Skeletal muscle tissue (tissue), 3 donors: ENCODE measurements at regions not wholly inside any gene's neighbourhood (a gene's known extent, or its start where the extent isn't known, plus 50 kb on each side); places are given as distances from the start of the nearest gene placed in this dataset.

Experiments
- H3K27ac ChIP-seq: one replicate; pipeline ENCODE4 v1.7.0; 2013; ENCODE audit warnings: mild to moderate bottlenecking, low read depth, low read length, inconsistent platforms
- H3K27me3 ChIP-seq, 3 donors: one replicate each; pipeline ENCODE4 v1.7.0; 2013; ENCODE audit warnings: low read length in 3 of 3; ENCODE audit not compliant: control insufficient read depth in 3 of 3, insufficient read depth in 3 of 3
- H3K36me3 ChIP-seq, 3 donors: one replicate each; pipeline ENCODE4 v1.7.0; 2013; ENCODE audit warnings: low read length in 3 of 3; ENCODE audit not compliant: control insufficient read depth in 3 of 3, insufficient read depth in 3 of 3
- H3K4me1 ChIP-seq, 3 donors: one replicate each; pipeline ENCODE4 v1.7.0; 2013; ENCODE audit warnings: low read length in 3 of 3, mild to moderate bottlenecking in 3 of 3; ENCODE audit not compliant: control insufficient read depth in 3 of 3, insufficient read depth in 3 of 3
- H3K4me3 ChIP-seq, 3 donors: one replicate each; pipeline ENCODE4 v1.7.0; 2013; ENCODE audit warnings: low read length in 3 of 3
- H3K9ac ChIP-seq, 3 donors: one replicate each; pipeline ENCODE4 v1.7.0; 2013; ENCODE audit warnings: low read length in 3 of 3, mild to moderate bottlenecking in 3 of 3, moderate library complexity in 2 of 3, low read depth in 1 of 3
- H3K9me3 ChIP-seq, 3 donors: one replicate each; pipeline ENCODE4 v1.7.0; 2013; ENCODE audit warnings: low read length in 3 of 3; ENCODE audit not compliant: control insufficient read depth in 3 of 3
- donor health status: Osteomylitis.

DNA sequence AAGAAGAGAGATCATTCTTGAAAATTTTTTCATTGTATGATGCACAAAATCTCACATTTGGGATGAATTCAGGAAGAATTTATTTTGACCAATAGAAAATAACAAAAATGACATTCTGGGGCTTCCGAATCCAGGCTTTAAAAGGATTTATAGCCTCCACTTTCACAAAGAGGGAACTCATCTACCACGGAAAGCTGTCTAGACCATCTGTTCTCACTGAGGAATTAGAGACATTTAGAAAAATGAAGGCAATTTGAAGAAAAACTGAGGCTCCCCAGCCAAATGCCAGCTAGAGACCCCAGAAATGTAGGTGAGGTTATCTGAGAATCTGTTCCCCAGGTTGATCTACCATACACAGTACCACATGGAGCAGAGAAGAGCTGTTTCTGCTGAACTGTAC is 464.3 kb downstream of the TMA16 start:
- H3K36me3 ChIP-seq = no peaks in the 10 kb centered on the region
- no peak overlapping the region for H3K9ac ChIP-seq
- H3K27me3 ChIP-seq = no peaks in the 10 kb centered on the region
- H3K9me3 ChIP-seq = no peaks in the 10 kb centered on the region
- no peak overlapping the region for H3K4me3 ChIP-seq
- H3K27ac ChIP-seq = no peak overlapping the region
- H3K4me1 ChIP-seq = no peaks in the 10 kb centered on the region

DNA sequence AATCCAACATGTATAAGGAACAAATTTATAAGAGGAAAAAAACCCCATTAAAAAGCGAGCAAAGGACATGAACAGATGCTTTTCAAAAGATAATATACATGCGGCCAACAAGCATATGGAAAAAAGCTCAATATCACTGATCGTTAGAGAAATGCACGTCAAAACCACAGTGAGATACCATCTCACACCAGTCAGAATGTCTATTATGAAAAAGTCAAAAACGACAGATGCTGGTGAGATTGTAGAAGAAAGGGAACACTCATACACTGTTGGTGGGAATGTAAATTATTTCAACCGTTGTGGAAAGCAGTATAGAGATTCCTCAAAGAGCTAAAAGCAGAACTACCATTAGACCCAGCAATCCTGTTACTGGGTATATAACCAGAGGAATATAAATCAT is 465.4 kb downstream of the TMA16 start:
- H3K27me3 ChIP-seq = no peaks in the 10 kb centered on the region
- H3K9me3 ChIP-seq = no peaks in the 10 kb centered on the region
- H3K36me3 ChIP-seq = no peaks in the 10 kb centered on the region
- H3K9ac ChIP-seq = no peak overlapping the region
- H3K27ac ChIP-seq = no peak overlapping the region
- no peak overlapping the region for H3K4me3 ChIP-seq
- no peaks in the 10 kb centered on the region for H3K4me1 ChIP-seq

GRCh38 chr4:163966612-163967011 is 472.1 kb downstream of the TMA16 start:
- Histone ChIP-seq H3K27ac (no peak overlapping the region), H3K9me3 (no peaks in the 10 kb centered on the region), H3K9ac (no peak overlapping the region), H3K27me3 (no peaks in the 10 kb centered on the region), H3K4me3 (no peak overlapping the region), H3K36me3 (no peaks in the 10 kb centered on the region), H3K4me1 (no peaks in the 10 kb centered on the region)

DNA sequence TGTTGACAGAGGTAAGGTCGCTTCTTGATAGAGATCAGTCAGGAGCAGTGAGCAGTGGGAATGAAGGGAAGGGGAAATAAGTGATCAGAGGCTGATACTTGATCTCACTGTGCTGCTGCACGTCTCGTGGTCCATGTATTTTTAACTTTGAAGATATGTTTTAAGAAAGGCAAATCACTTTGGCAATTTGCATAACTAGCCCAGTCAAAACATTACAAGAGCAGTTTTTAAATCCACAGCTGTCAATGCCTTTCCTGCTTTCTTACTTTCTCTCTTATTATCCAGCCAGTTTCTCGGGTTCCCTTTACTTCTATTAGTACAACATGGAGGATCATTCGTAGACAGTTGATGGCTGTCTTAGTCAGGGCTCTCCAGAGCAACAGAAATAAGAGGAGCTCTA is 472.8 kb downstream of the TMA16 start:
- Histone ChIP-seq H3K27me3 (no peaks in the 10 kb centered on the region), H3K4me3 (no peak overlapping the region), H3K9ac (no peak overlapping the region), H3K36me3 (no peaks in the 10 kb centered on the region), H3K9me3 (no peaks in the 10 kb centered on the region), H3K27ac (no peak overlapping the region), H3K4me1 (no peaks in the 10 kb centered on the region)

DNA sequence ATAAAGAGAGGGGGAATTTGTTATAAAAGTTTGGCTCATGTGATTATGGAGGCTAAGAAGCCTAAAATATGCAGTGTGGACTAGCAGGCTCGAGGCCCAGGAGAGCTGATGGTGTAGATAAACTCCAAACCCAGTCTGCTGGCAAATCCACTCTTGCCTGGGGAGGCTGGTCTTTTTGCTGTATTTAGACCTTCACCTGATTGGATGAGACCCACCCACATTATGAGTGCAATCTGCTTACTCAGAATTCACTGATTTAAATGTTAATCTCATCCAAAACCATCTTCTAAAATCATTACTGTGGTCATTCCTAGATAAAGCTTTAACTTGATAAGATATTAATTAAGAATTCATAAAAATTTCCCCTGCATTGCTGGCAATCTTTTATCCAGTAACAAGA is 473.2 kb downstream of the TMA16 start:
- Histone ChIP-seq H3K27ac (no peak overlapping the region), H3K9ac (no peak overlapping the region), H3K36me3 (no peaks in the 10 kb centered on the region), H3K4me3 (no peak overlapping the region), H3K9me3 (no peaks in the 10 kb centered on the region), H3K27me3 (no peaks in the 10 kb centered on the region), H3K4me1 (no peaks in the 10 kb centered on the region)

DNA sequence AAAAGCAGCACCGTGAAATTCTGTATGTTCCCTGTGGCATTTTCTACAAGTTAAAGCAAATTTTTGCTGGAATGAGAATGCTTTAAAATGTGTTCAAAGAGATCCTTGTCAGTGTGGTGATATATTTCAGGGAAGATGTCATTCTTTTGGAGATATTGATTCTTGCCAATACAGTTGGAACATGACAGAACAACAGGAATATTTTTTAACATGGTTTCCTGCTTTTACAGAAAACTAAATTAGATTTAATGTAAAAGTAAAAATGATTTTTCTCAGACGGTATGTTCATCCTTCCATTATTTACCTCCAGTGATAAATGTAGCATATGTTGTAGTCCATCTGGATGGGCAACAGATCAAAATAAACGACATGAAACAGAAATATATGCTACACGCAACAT is 474.8 kb downstream of the TMA16 start:
- no peaks in the 10 kb centered on the region for H3K27me3 ChIP-seq
- no peaks in the 10 kb centered on the region for H3K4me1 ChIP-seq
- H3K27ac ChIP-seq = no peak overlapping the region
- no peak overlapping the region for H3K4me3 ChIP-seq
- no peaks in the 10 kb centered on the region for H3K36me3 ChIP-seq
- H3K9me3 ChIP-seq = no peaks in the 10 kb centered on the region
- no peak overlapping the region for H3K9ac ChIP-seq

GRCh38 chr4:163976588-163976987 is 482.1 kb downstream of the TMA16 start:
- Histone ChIP-seq H3K27me3 (no peaks in the 10 kb centered on the region), H3K9ac (no peak overlapping the region), H3K27ac (no peak overlapping the region), H3K4me3 (no peak overlapping the region), H3K9me3 (no peaks in the 10 kb centered on the region), H3K4me1 (no peaks in the 10 kb centered on the region), H3K36me3 (no peaks in the 10 kb centered on the region)

- Histone ChIP-seq H3K9me3 (no peaks in the 10 kb centered on the region), H3K36me3 (no peaks in the 10 kb centered on the region), H3K27ac (no peak overlapping the region), H3K9ac (no peak overlapping the region), H3K4me1 (no peaks in the 10 kb centered on the region), H3K27me3 (no peaks in the 10 kb centered on the region), H3K4me3 (no peak overlapping the region)
Measured at GRCh38 chr4:163988391-163988790, 493.9 kb downstream of the TMA16 start.

GRCh38 chr4:163988865-163989264 is 494.4 kb downstream of the TMA16 start:
- Histone ChIP-seq H3K36me3 (no peaks in the 10 kb centered on the region), H3K4me3 (no peak overlapping the region), H3K9ac (no peak overlapping the region), H3K9me3 (no peaks in the 10 kb centered on the region), H3K4me1 (no peaks in the 10 kb centered on the region), H3K27ac (no peak overlapping the region), H3K27me3 (no peaks in the 10 kb centered on the region)

DNA sequence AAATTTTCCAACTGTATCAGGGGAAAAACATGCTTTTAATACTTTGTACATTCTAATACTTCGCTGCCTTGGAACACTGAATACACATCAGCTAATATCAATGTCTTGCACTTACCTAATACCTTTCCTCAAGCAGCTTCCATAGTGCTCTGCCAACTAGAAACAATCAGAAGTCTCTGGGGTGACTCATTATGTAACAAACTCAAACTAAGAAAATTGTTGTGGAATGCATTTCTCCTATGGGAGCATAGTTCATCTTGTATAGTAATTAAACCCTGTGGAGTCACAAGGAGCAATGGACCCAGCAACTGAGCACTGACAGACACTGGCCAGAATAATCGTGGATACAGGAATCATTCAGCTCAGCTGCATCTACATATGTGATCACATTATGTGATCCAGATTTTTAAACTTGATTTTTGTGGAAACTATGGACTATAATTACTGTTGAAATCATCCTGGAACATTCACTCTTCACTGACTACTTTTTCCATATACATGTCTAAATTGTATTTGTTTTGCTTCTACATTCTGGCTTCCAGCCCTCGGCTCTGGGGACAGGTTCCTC is 496.9 kb downstream of the TMA16 start:
- H3K27me3 ChIP-seq = no peaks in the 10 kb centered on the region
- H3K9me3 ChIP-seq = no peaks in the 10 kb centered on the region
- H3K27ac ChIP-seq = no peak overlapping the region
- no peak overlapping the region for H3K4me3 ChIP-seq
- no peaks in the 10 kb centered on the region for H3K36me3 ChIP-seq
- H3K9ac ChIP-seq = no peak overlapping the region
- no peaks in the 10 kb centered on the region for H3K4me1 ChIP-seq

GRCh38 chr4:164009435-164009834 is 514.9 kb downstream of the TMA16 start:
- Histone ChIP-seq H3K27me3 (no peaks in the 10 kb centered on the region), H3K4me3 (no peak overlapping the region), H3K9ac (no peak overlapping the region), H3K27ac (no peak overlapping the region), H3K9me3 (no peaks in the 10 kb centered on the region), H3K36me3 (no peaks in the 10 kb centered on the region), H3K4me1 (no peaks in the 10 kb centered on the region)
